ENCODE measurements at regions not wholly inside any gene's neighbourhood (a gene's known extent, or its start where the extent isn't known, plus 50 kb on each side); places are given as distances from the start of the nearest gene placed in this dataset.

DNA sequence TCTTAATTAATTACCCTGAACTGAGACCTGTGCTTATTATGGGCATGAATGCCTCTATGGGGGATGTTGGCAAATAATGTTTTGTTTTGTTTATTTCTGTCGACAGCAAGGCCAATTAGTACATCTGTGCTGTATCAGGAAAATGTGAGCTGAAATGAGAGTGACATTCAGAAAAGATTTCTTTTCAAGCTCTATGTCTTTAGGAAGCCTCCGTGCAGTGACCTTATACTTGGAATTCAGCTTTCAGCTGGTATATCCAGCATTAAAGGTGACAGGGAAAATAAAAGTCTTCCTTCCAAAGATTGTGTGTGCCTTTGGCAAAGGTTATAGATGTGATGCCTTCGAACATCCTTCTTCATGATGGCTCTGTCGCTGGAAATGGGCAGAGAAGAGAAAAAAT is 1061.1 kb downstream of the SORCS3 start:
- DNase-seq = no peak

DNA sequence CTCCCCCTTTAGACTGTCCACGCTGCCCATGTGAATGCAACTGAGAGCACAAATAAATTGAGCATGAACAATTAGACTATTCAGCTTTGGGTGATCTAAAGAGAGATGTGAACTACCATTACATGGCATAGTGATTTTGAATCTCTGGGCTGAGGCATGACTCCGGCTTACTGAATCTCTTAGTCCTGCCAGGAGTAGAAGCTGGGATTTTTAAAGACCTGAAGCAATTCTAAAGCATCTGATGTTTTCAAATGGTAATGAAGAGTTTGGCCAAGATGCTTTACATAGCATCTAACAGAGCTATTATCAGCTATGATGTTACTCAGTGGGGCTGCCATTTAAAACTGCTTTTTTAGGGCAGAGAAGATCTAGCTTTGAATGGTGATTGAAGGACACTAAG is 1059.1 kb downstream of the SORCS3 start:
- DNase-seq = no peak

DNA sequence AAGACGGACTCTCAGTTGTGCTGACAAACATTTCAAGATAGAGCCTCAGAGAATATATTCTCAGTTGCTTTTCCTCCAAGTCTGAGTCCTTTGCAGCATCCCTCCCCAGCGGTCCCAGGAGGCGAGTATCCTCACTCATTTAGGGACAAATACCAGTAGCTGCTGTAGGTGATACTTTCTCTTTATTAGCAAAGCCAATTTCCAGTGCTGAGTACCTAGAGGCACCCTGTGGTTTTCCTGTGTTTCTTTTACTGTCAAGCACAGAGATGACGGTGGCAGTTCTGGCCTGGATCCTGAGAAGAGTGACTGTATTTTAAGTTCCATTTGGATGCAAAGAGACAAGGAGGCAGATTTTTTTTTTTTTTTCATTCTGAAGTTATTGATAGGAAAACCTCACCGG is 1058.4 kb downstream of the SORCS3 start:
- DNase-seq = no peak

DNA sequence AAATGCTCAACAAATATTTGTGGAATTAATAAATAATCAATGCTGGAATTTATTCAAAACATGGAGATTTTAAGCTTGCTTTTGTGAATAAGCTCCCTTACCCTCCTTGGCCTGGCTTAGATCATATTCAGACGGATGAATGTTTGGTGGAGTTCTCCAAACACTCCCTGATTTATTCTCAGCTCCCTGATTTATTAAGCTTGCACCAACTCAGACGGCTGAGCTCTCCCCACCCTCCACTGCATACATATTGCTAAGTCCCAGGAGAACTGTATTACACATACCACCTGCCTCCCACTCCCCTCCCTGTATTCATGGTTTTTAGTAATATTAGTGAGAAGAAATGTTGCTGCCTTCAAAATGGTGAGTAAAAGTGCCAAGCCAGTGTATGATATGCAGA is 1057.5 kb downstream of the SORCS3 start:
- DNase-seq = no peak

DNA sequence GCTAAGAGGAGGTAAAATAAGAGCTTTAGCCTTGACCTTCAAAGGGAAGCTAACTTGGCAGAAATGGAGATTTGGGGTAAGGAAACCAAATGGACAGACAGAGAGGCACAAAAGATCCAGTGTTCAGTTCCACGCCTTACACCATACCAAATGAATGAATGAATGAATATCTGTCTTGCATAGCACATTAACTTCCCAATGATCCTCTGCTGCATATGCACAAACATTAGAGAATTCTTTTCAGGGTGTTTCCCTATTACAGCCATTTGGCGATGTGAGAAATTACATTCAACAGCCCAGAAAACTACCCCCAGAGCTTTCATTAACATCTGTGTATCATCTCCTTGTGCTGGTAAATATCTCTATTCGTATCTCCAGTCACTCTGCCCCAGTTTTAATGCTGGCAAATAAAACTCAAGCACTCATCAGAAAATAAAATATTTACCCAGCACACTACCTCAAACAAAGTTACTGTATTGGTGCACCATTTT is 1056.2 kb downstream of the SORCS3 start:
- no peak for DNase-seq

DNA sequence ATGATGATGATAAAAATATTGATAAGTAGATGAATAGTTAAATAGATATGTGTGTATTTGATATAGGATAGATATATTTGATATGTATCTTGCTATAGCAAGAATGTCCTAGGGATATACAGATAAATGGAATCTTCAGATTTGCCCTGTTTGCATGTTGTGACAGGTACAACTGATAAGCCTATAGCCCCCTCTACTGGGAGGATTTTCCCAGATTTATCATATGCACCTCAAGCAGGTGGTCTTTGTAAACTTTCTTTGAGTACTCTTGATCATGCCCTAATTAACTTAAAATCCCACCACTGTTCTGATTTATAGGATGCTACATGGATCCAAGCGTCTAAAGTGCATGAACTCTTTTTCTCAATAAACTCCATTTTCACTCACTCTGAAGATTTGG is 1050.7 kb downstream of the SORCS3 start:
- DNase-seq = no peak

DNA sequence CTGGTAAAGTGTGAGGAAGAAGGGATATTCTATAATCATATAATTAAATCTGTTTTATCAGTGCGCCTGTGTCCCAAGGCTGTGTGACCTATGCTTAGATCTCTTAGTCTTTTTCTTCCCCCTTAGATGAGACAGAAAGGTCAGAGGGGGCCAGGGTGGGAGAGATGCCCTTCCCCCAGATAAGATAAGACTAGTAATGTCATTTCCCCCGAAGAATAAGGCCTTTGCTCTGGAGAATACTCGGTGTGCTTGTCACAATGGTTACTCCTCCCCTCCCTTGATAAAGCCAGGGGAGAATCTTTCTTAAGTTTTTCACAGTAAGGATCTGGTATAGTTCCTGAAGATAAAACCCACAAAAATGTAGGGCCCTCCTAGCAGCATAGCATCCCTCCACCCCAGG is 1041.8 kb downstream of the SORCS3 start:
- no peak for DNase-seq

DNA sequence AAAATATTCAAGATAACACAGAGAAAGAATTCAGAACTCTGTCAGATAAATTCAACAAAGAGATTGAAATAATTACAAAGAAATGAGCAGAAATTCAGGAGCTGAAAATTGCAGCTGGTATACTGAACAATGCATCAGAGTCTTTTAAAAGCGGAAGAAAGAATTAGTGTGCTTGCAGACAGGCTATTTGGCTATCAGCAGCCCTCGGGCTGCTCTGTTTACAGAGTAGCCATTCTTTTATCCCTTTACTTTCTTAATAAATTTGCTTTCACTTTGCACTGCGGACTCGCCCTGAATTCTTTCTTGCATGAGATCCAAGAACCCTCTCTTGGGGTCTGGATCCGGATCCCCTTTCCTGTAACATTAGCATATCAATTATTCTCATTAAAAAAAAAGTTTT is 1040.0 kb downstream of the SORCS3 start:
- no peak for DNase-seq

DNA sequence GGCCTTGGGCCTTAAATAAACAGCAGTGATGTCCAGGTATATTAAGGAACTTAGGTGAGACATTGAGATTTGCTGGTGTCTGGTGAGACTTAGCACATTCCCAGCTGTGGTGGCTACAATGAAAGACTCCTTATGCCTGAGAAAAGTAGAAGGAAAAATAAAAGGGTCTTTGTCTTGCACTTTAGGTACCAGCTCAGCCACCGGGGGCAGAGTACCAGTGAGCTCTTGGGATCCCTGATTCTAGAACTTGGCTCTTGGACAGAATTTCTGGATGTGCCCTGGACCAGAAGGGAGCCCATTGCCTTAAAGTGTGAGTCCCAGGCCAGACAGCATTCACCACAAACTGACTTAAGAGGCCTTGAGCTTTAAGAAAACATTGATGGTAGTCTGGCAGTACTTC is 1038.7 kb downstream of the SORCS3 start:
- DNase-seq = no peak

DNA sequence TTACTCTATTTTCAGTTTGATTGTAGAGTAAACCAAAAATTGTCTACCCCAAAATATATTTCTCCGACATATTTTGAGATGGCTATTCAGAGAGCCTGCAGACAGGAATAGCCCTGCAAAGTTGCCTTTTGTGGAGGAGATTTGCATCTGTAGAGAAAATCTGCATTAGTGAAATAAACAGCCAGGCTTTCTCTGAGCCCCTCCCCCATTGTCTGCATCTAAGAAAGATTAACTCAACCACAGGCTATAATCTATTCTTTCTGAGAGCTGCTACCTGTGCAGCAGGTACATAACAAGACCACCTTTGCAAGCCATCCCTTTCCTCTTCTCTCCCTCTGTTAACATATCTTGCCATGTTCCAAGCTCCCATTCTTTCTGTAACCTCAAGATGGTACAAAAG is 1034.2 kb downstream of the SORCS3 start:
- no peak for DNase-seq

DNA sequence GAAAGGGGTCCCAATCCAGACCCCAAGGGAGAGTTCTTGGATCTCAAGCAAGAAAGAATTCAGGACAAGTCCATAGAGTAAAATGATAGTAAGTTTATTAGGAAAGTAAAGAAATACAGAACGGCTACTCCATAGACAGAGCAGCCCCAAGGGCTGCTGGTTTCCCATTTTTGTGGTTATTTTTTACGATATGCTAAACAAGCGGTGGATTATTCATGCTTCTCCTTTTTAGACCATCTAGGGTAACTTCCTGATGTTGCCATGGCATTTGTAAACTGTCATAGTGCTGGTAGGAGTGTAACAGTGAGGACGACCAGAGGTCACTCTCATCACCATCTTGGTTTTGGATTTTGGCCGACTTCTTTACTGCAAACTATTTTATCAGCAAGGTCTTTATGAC is 1033.4 kb downstream of the SORCS3 start:
- DNase-seq = no peak

DNA sequence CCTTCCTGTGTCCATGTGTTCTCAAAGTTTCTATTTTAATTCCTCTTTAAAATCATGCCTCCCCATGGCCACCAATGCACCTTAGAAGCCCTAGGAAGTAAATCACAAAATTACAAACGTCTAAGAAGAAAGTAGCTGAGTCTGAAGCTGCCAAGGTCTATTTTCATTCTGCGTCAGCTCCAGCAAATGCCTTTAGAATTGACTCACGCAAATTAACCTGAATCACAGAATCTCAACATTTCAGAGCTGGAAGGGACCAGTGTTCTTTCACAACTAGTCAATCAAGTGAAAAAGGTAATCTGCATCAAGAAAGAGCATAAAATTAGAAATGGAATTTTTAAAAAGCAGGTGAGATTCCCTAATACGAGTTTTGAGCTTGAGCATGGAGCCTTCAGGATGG is 1017.6 kb downstream of the SORCS3 start:
- no peak for DNase-seq

DNA sequence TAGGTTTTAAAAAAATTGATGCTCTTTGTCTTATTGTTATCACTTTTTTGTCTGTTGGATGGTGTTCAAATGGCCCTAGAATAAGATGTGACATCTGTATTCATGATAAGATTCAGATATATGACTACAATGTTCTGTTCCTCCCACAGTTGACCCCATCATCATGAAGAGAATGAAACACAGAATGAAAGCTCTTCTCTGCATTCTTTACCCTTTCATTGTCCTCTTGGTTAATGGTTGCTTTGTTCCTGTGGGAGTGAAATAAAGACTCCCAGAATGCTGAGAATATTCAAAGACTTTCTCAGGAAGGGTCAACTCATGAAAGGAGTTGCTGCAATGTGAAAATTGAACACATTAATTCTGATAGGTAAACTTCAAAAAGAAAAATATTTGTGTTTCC is 1015.8 kb downstream of the SORCS3 start:
- no peak for DNase-seq

DNA sequence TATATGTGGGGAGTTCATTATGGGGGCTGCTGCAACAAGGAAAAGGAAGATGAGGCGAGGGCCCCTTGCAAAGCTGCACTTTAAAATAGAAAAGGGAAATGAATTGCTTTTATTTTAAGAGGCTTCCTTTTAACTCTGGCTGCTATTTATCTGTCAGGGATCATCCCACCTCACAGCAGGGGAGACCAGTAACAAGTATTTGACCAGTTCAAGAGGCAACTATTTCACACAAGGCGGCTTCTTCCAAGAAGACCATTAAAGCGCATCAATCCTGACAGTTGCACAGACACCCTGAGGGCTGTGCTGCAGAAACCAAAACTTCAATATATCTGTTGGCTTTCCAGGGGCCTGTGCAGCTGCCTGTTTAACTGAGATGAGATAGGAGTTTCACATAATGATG is 1009.2 kb downstream of the SORCS3 start:
- DNase-seq = no peak

DNA sequence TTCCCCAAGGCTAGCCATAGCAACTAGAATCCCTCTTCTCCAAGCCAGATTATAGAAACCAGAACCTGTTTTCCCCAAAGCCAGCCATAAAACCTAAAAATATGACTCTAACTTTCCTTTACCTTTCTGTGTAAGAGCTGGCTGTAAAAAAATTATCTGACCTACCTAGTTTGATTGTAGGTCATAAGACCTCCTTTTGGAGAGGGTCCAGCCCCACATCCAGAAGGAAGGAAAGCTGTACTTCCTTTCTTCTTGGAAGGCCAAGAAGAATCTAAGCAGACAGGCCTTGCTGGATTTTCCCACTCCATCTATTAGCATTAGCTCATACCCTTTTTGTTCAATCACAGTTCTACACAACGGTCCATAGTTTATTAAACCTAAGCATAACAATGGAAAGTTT is 1006.3 kb downstream of the SORCS3 start:
- DNase-seq = no peak

DNA sequence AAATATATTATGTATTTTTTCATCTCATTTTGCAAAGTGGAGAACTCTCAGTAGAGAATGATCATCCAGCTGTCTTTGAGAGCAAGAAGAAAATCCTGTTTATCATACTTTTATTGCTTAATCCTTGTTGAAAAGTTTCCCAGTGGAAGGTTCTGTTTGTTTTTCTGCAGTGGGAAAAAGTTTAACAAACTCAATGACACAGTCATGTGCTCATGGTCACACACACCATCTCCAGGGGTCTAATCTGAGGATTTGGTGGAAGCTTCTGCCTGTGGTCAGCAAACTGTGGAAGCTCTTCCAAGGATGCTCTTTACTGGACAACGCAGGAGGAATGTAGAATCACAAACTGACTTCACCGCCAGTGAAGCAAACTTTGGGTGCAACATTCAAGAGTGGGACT is 1003.9 kb downstream of the SORCS3 start:
- no peak for DNase-seq

DNA sequence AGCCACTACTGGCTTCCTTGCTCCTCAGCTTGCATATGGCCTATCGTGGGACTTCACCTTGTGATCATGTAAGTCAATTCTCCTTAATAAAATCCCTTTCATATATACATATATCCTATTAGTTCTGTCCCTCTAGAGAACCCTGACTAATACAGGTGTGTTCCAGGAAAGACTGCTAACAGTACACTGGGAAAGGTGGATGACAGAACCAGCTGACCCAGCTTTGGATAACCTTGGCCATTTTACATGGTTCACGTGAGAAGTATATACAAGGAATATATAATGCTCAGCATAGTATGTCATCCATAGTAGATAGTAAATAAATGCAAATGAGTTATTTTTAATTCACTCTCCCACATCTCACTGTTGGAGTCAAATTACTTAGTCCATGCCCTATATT is 1003.5 kb downstream of the SORCS3 start:
- no peak for DNase-seq

DNA sequence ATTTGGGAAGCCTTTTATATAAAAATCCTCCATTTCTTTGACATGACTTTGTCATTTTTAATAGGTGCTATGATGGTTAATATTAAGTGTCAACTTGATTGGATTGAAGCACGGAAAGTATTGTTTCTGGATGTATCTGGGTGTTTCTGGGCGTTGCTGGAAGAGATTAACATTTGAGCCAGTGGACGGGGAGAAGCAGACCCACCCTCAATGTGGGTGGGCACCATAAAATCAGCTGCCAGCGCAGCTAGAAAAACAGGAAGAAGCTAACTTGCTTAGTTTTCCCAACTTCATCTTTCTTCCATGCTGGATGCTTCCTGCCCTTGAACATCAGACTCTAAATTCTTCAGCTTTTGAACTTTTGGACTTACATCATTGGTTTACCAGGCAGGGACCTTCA is 1003.0 kb downstream of the SORCS3 start:
- no peak for DNase-seq

DNA sequence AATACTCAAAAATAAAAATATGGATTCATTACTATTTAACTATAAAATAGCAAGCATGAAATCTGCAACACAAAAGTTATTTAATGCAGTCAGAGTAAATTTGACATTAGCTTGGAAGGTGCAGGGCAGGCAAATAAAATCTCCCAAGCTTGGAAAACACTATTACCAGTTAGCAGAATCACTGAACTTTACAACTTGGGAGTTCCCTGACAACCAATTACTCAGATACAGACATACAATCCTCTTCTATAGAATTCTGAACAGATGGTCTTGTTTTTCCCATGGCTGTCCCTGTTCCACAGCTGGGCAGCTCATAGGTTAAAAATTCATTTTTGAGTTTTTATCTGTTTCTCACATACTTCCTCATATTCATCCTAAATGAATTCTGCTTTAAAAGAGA is 1002.6 kb downstream of the SORCS3 start:
- no peak for DNase-seq

DNA sequence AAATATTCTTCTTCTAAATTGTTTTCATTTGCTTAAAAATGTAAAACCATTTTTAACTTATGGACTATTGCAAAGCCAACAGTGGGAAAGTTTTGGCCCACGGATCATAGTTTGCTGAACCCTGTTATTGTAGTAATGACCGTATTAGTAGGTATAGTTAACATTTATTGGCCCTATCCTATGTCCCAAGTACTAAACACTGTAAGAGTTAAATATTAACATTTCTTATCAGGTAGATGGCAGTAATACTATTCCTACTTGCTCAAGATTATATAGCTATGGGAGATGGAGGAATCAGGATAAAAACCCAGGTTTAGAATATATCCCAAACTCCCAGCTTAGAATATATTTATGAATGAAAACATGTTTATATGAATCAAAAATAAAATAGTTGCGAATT is 993.2 kb downstream of the SORCS3 start:
- DNase-seq = no peak

DNA sequence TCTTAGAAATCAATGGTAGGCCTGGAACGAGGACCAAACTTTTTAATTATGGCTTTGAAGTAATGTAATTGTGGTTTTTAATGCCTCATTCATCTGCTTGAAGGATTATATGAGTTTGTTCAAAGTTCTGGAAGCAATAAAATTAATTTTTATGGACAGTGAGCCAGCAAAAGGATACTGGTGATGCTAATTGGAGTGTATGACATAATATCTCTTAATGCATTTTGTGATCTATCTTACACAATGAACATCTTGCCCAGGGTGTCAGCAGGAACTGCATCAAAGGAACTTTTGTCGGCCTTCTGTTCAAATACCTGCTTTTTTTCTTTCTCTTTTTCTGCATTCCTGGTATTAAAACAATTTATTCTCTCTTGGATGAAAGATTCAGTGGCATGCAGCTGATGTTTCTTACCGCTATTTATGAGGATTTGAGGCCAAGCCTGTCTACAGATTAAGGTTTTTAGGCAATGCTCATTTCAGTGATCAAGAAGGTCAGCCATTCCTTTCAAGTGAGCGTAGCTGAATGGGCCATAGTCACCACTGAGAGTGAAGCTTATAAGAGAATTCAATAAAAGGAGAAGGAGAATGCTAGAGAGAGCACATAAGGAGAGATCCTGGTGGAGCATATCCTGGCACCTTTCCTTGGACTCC is 974.8 kb downstream of the SORCS3 start:
- no peak for DNase-seq

DNA sequence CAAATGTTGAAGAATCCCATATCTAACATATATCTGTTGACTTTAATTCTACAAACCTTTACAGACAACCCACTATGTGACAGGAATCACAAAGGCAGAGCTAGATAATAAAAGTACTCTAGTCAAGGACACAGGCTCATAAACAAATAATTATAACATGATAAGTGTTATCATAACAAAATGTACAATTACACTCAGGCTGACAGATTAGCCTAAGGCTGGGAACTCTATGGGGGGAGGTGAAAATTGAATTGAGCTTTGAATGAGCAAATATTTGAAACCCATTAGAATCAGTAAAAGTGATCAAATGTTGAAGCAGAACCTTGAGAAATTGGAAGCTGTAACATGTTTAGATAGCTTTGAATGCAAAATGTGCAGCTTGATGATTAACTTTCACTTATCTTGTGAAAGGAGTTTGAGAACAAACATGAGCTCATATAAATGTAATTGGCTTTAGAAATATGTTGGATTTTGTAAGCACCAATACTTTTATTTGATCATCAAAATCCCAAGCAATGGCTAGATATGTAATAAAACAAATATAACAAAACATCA is 970.2 kb downstream of the SORCS3 start:
- DNase-seq = no peak

DNA sequence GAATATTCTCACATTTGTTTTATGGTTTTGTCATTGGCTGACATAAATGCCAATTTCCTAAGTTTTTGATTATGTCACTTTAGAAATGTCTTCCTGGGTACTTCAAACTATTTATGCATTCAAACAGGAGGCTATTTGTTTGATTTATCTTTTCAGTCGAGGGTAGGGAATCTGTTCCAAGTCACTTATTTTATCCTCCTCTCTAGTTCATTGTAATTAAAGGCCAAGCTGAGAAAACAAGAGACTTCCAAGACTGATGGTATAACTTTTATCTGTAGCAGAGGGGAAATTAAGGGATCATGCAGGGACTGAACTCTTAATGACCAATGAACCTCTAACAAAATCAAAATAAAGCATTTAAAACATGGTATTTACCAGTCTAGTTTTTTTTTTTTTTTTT is 968.4 kb downstream of the SORCS3 start:
- no peak for DNase-seq

DNA sequence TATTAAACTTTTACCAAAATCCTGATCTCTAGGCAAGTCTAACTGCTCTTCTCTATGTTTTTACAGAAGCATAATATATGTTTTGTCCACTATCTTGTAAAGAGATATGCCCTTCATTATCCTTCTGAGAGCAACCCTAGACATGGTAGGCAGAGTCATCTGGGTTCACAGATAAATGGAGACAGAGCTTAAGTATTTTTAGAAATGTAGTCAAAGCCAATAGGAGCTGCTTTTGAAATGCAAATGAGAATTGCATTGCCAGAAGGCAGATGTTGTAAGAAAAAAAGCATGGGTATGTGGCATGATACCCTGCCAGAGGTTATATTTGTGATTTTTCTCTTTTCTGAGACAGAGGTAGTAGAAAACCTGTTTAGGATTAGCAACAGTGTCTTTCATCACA is 964.8 kb downstream of the SORCS3 start:
- DNase-seq = no peak

DNA sequence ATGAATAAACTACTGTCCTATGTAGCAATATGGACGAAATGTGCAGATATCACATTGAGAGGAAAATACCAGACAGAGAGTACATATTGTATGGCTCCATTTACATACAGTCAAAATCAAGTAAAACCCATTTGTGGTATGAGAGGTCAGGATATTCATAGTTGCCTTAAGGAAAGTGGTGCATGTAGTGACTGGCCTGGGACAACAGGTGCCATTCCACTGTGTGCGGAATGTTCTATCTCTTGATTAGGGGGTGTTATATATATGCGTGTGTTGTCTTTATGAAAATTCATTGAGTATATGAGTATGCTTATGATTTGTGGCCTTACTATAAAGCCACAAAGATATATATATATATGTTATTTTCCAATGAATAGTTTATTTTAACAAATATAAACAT is 964.0 kb downstream of the SORCS3 start:
- no peak for DNase-seq

All from activated naive CD4-positive, alpha-beta T cell treated with anti-CD3 and anti-CD28 coated beads, Interleukin-2, amount 50 U/mL, for 16 hours (primary cell).